HG03139 (cell line): ENCODE measurements at regions not wholly inside any gene's neighbourhood (a gene's known extent, or its start where the extent isn't known, plus 50 kb on each side); places are given as distances from the start of the nearest gene placed in this dataset.
"Not testable (repeated sequence)": the region's sequence is repeated elsewhere in the genome, so short reads cannot be mapped to it uniquely, and the experiment has no call there.

Experiments
- ATAC-seq: cut with Tn5 transposase; IDR thresholded peaks from one replicate; pipeline ENCODE4 v1.9.1; 2021; ENCODE audit not compliant: unreplicated experiment

DNA sequence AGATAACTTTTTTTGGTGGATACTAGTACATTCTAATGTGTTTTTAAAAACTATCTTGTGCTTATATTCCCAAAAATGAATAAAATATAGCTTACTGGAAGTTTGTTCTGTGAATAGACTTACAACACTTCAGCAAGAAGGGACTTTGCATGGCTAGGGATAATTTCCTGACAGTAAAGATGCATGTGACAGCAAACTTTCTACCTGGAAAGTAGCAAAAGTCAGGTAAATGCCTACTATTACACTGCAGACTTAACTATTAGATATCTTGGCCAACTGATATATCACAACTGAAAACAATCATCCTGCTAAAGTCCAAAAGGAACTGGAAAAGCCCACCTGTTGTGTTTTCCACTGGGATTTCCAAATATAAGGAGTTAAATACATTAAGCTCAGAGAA is 1753.5 kb upstream of the CELF4 start:
- ATAC-seq, result no peak

DNA sequence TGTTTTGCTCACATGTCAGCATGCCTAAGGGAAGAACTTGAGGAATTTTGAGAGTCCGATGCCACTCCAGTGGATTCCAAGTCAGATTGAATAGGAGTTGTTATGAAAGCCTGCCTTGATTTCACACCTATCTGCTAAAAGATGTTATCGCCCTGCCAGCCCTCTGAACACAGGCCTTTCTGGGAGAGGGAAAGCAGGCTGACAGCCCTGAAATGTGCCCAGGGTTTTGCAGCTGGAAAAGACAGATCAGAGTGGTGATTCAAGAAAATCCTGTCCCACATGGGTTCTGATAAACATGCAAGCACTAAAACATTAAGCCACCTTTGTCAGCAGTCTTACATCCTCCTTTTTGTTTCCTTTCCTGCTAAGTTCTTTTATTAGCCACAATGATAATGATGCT is 1752.9 kb upstream of the CELF4 start:
- no peak for ATAC-seq

DNA sequence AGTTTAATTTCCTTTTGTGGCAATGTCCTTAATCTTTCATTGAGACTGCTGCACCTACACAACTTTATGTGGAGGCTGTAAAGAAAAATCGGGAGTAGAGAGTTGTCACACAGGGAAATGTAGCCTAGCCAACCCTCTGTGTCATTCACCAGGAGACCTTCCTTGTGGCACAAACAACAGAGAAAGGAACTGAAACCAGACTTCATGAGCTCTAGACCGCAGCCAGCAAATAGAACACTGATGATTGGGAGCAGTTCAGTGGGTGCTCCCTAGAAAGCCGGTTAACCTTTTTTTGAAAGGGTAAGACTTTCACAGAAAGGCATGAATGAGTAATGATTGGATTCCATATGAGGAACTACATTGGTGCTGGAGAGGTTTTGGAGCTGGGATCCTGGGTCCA is 1752.4 kb upstream of the CELF4 start:
- no peak for ATAC-seq

DNA sequence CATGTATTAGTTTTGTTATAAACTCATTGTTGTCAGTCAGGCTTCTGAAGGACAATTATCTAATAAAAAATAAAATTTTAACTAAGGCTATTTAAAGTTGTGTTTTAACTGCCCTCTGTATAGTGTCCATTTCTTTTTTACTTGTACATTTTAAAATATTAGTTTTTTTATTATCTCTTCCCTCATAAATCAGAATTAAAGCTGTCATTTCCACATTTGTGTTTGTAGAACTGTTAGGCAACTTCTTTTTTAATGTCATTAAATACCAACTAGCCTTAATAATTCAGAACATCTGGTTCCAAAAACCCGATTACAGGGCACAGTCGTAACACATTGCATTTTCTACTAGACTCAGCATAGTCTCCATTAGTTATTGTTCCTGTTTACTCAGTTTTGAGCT is 1749.0 kb upstream of the CELF4 start:
- ATAC-seq, result no peak

DNA sequence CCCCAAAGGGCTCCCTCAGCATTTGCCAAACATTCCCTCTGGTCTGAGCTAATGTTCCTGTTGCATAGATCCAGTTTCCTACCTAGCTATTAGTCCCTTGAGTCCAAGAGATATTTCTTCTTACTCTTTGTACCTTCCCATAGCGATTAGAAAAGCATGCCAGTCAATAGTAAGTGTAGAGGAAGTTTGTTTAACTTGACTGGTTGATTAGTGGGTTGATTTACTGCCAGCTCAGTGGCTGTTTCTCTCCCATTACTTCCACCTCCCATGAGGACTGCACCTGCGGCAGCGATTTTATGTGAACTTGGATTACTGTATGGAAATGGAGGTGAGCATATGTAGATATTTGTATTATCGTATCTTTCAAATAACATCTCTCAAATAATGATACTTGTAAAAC is 1748.4 kb upstream of the CELF4 start:
- no peak for ATAC-seq

DNA sequence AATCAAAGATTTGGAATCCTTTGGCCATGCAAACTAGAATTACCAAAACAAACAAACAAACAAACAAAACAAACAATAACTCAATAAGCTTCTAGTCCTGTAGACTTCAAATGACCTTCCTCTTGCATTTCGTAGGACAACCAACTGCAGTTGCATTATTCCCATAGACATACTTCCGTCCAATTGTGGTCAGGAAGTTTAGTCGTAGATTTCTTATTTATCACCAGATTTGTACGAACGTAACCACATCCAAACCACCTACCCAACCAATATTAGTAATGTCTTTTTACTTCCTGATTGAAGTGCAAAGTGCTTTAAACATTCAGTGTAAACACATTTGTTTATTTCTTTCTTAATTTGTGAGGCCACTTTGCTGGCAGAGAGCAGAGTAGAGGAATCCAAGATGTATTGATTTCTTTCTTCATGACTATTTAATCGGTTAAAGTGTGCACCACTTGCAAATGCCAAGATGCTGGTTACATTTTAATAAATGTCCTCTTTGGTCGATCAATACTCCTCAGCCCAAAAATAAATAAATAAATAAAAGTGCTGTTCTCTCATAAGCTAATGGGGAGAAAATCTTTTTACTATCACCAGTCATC is 1745.6 kb upstream of the CELF4 start:
- no peak for ATAC-seq

DNA sequence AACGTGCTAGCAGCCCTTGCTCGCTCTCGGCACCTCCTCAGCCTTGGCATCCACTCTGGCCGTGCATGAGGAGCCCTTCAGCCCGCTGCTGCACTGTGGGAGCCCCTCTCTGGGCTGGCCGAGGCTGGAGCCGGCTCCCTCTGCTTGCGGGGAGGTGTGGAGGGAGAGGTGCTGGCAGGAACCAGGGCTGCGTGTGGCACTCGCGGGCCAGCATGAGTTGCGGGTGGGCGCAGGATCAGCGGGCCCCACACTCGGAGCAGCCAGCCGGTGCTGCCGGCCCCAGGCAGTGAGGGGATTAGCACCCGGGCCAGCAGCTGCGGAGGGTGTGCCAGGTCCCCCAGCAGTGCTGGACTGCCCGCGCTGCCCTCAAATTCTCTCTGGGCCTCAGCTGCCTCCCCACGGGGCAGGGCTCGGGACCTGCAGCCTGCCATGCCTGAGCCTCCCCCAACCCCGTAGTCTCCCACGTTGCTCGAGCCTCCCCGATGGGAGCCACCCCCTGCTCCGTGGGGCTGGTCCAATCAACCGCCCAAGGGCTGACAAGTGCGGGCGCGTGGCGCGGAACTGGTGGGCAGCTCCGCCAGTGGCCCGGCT is 1743.4 kb upstream of the CELF4 start:
- not testable (repeated sequence) for ATAC-seq

DNA sequence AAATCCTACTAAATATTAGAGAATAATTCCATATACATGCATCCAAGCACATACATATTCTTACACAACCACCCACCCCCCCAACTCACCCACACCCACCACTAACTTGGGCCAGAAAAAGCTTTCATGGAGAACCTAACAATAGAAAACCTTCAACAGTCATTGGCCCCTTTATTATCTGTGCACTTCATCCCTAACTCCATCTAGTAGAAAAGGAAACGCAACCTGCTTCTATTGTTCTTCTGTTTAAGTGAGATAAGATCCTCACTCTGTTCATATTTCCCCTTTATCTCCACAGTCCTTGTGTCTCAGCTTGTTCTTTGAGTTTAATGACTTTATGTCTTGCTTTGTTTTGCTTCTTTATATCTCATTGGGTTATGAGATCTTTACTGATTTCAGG is 1740.2 kb upstream of the CELF4 start:
- no peak for ATAC-seq

DNA sequence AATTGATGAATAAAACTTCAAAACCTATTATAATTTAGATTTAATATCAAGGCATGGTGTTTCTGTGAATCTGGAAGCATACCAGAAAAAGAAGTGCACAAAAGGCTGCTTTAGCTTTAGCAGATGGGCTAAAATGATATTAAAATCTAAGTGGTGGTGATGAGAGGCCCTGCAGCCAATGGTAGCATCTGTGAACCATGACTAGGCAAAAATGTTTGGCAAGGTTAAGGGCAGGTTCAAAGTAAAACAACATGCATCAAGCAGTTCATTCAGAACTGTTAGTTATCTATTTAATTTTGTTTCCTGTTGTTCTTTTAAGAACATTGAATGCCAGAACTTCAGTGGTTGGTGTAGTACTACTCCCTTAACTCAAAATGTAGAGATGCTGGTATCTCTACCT is 1736.9 kb upstream of the CELF4 start:
- no peak for ATAC-seq

DNA sequence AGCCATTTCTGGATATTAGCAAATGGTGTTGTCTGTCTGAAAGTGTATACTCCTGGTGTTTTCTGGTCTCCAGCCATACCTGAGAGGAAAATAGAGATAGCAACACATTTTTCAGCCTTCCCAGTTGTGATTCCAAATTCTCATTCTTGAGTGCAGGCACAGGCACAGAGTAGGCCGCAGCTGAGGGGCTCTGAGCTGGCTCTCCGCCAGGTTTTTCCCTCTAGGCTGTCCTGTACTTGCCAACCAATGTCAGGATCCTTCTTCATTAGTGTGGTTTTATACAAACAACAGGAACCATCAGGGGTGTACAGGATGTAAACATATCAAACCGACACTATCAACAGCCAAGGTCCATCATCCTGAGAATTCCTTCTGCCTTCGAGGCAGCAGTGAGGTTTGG is 1733.6 kb upstream of the CELF4 start:
- no peak for ATAC-seq

DNA sequence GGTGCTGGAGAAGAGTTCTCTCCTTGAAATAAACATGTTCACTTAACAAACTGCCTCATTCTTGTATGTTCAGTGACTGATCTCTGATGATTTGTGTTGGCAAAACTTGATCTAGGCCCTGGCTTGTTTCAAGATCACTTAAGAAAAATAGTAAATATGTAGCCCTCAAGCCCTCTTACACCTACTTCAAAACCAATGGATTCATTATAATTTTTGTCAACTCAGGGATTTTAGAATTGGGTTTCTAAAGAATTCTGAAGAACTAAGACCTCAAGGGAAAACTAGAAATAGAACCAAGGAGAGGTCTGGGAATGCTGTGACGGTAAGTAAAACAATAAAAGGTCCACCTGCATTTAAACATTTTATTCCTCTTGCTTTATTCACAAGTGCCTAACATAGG is 1731.6 kb upstream of the CELF4 start:
- ATAC-seq, result no peak

DNA sequence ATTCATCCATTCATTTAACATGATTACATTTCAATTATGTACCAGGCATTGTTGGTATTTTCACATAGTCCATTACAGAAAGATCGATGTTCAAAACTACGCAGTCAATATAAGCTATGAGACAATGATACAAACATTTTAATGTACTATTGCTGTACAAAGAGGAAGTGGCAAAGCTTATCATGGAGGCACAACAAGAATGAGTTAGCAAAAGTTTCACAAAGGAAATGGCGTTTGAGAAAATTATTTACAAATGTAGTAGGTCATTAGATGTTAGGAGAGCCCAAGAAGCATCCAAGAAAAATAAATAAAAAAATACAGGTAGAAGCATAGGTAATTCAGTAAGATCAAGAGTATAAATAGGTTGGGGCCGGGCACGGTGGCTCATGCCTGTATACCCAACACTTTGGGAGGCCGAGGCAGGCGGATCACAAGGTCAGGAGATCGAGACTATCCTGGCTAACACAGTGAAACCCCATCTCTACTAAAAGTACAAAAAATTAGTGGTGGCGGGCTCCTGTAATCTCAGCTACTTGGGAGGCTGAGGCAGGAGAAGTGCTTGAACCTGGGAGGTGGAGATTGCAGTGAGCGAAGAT is 1730.8 kb upstream of the CELF4 start:
- no peak for ATAC-seq

DNA sequence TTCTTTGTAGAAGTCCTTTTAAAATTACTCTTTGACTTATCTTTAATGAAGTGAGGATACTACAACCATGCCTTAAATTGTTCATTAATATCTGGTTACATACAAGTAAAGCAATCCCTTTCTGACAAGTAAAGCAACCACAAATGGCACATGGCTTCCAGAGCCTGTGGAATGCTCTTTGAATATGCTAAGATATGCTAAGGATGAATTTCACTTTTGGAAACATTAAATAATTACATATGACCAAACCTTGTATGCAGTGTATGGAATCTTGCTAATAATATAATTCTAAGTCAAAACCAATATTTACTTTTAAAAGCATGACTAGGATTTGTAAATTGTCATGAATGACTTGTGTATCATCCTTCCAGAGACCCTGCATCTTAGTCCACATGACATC is 1711.2 kb upstream of the CELF4 start:
- ATAC-seq, result no peak

DNA sequence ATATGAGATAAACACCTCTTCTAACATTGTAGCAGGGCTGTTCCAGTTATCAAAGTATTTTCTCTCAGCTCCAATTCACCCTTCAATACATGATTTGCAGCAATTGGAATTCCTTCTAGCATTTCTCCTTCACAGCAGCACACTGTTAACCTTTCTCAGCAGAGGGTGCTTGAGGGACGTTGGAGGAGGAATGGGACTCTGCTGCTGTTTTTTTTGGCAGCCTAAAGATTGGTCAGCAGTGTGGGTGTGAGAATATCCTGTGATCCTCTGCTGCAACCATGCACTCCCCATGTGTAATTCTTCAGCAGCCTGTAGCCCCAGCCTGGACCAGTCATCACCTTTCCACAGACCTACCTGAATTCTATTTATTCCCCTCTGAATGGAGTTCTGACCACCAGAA is 1708.9 kb upstream of the CELF4 start:
- no peak for ATAC-seq

DNA sequence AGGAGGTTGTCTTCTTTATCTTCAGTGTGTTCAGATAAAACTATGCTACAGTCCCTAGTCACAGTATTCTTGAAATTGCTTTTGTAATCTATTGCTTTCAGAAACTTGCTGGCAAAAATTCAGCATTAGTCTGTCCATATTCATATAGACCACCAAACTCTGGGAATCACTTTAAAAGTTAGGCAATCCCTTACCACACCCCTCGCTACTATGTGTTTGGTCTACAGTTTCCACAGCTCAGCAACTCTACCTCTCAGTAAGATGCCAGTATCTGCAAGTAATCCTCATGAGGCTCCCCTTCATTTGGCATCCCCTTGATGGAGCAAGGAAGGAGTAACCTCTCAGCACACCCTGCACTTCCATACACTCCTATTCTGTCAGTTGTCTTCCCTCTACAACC is 1706.6 kb upstream of the CELF4 start:
- no peak for ATAC-seq

DNA sequence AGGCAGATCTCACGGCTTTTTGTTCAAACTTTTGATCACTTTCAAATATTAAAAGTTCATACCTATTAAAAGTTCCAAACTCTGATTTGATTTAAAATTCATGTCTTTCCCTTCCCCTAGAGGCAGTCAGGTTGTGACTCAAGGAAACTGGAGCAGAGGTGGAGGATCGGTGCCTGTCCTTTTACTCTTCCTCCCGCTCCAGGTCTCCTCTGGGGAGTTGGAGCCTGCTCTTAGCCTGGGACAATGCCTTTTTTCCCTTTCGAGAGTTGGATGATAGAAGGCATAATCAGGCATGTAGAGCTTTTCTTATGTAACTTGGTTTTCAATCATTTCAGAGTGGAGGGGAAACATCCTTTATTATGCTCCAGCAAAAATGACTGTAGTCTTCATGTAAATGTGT is 1706.1 kb upstream of the CELF4 start:
- no peak for ATAC-seq

DNA sequence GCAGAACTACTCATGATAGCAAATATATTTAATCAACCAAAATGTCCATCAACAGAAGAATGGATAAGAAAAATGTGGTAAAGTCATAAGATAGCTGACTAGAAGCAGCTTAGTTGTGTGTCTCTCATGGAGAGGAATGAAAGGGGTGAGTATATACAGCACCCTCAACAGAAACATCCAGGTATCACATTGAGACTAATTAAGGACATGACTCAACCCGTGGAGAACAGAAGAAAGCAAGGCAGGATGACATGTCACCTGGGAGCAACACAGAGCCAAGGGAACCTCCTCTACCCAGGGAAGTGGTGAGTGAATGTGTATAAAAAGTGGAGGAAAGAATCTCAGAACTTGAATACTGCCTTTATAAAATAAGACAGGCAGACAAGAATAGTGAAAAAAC is 1695.0 kb upstream of the CELF4 start:
- no peak for ATAC-seq

DNA sequence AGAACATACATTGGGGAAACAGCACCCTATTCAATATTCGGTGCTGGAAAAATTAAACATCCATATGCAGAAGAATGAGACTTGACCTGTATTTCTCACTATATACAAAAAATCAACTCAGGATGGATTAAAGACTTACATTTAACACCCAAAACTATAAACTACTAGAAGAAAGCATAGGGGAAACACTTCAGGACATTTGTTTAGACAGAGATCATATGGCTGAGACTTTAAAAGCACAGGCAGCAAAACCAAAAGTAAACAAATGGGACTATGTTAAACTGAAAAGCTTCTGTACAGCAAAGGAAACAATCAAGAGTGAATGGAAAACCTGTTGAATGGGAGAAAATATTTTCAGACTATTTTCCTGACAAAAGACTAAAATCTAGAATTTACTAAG is 1694.1 kb upstream of the CELF4 start:
- ATAC-seq, result no peak

DNA sequence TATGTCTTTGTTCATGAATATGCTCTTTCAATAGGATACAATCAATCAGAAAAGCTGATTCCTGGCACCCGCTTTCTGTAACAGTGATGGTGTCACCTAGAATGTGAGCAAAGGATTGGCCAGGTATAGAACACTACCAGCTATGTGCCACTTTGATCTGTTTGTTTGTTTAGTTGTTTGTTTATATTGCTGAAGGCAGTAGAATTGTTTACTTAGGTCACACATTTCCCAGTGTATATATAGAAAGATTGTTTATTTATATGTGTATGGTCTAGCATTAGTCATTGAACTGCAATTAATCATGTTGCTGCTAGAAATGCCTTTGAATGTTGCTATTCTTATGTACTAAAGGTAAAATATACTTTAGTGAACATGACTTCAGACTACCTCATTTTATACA is 1678.6 kb upstream of the CELF4 start:
- no peak for ATAC-seq

DNA sequence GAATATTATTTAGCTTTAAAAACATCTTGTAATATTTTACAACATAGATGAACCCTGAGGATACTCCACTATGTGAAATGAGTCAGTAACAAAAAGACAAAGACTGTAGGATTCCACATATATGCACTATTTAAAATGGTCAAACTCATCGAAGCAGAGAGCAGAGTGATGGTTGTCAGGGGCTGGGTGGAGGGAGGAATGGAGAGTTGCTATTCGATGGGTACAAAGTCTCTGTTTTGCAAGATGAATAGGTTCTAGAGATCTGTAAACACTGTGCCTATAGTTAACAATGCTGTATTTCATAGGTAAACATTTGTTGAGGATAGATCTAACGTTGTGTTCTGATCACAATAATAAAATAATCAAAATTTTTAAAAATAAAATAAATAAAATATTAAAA is 1675.9 kb upstream of the CELF4 start:
- ATAC-seq, result no peak

DNA sequence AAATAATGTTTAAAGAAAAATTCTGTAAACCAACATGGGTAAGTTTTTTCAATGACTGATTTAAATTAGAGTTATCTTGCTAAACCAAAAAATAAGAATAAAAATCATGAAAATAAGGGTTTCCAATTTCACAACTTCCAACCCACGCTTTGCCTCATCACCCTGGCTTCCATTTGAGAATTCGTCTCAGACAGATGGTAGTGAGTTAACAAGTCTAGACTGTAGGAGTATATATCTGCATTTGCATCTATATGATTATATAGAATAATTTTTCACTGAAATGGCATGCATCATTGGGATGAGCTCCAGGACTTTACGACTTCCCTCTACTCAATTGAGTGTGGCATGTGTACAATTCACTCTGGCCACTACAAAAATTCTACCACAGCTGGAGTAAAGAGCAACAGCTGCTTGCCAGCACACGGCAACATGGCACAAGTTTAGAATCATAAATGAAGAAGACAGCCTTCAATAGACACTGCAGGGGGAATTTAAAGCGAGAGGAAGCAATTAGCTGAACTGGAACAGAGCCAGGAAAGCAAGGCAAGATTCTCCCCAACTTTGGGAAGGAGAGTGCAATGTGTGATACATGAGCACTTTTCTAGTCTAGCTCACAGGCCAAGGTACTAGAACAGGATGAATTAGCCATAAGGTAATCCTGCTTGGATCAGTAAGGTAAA is 1673.5 kb upstream of the CELF4 start:
- no peak for ATAC-seq

DNA sequence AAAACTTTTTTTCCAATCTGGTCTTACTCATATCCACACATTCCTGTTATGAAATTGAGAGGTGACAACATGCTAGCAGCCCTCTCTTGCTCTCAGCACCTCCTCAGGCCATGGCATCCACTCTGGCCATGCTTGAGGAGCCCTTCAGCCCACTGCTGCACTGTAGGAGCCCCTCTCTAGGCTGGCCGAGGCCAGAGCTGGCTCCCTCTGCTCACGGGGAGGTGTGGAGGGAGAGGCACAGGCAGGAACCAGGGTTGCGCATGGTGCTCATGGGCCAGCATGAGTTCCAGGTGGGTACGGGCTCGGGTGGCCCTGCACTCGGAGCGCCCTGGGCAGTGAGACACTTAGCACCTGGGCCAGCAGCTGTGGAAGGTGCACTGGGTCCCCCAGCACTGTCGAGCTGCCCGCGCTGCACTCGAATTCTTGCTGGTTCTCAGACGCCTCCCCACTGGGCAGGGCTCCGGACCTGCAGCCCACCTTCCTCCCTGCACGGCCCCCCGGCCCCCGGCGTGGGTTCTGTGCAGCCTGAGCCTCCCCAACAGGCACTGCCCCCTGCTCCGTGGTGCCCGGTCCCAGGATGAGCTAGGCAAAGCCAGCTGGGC is 1669.6 kb upstream of the CELF4 start:
- ATAC-seq, result no peak
